ENCODE measurements at regions not wholly inside any gene's neighbourhood (a gene's known extent, or its start where the extent isn't known, plus 50 kb on each side); places are given as distances from the start of the nearest gene placed in this dataset.

- no peak for DNase-seq
Observed at GRCh38 chr5:56508249-56508648, 275.1 kb upstream of the ANKRD55 start.

- DNase-seq: no peak
Observed at GRCh38 chr5:56507351-56507930, 274.3 kb upstream of the ANKRD55 start.

- no peak for DNase-seq
Observed at GRCh38 chr5:56506211-56506965, 273.3 kb upstream of the ANKRD55 start.

DNA sequence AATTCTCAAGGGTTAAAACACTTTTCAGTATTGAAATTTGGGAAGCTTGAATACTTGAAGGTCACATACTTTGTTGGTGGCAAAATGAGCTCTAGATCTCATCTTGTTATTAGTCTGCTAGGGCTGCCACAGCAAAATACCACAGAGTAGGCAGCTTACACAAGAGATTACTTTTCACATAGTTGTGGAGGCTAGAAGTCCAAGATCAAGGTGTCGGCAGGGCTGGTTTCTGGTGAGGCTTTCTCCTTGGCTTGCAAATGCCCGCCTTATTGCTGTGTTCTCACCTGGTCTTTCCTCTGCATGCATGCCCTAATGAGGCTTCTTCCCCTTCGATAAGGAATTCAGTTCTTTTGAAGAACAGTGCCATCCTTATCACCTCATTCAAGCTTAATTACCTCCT, 270.8 kb upstream of the ANKRD55 start:
- no peak for DNase-seq

DNA sequence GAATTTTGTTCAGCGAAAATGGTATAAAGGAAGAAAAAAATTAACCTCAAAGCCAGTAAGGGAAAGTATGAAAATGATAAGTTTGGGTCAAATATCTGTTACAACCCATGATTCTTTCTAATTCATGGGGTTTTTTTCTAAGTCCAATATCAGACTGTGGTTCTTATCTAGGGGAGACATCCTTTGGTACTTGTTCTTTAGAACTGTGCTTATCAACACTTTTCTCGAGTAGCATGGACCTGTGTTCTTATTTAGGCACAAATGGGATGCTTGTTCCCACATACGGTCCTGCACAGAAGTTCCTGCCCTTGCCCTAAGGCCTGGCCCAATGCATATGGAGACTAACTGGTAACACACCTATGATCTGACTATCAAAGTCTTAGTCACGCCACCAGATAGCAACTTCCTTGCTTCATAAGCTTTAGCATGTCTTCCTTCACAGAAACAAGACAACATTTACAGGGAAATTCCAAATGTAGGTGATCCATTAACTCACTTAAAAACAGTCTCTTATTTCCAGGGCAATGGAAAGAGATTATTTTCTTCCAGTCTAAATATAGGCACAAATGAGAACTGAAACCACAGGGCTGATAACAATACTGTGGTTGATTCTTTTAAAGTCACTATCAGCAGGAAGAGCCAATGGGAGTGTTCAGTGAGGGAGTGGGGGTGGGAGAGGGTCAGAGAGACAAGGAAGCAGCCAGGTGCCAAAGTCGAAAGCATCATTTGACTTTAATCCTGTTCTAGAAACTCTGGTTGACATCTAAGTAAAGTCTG, 268.8 kb upstream of the ANKRD55 start:
- DNase-seq: no peak

DNA sequence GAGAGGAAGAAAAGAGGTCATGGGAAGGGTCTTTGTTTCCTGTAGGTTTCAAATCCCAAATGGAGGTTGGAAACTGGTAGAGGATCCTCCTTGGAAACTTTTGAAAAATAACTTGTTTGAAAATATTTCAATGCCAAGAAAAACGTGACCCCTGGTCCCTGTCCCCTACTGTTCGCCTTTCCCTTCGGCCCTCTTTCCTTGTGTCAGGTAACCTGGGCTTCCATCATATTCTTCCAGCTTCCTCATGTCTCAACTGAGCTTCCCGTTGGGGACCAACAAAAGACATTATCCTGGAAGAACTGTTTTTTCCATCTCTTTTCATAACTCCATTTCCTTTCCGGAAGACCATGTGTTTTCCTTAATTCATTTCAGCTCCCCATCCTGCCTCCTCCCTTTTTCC, 266.8 kb upstream of the ANKRD55 start:
- DNase-seq: no peak

DNA sequence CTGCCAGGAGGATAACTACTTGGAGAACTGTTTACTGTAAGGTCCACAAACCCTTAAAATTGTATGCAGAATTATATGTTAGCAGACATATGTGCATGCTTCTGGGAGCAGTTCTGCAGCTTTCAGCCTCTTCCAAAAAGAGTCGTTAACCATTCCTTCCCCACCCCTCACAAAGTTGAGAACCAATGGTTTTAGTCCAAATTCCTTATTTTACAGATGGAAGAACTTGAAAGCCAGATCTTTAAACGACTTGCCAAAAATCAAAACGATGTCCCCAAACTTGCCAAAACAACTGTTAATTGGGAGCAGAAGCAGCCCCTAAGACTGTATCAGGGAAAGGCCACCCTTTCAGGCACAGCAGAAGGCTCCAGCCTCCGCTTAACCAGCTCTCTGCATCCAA, 266.4 kb upstream of the ANKRD55 start:
- DNase-seq: no peak

DNA sequence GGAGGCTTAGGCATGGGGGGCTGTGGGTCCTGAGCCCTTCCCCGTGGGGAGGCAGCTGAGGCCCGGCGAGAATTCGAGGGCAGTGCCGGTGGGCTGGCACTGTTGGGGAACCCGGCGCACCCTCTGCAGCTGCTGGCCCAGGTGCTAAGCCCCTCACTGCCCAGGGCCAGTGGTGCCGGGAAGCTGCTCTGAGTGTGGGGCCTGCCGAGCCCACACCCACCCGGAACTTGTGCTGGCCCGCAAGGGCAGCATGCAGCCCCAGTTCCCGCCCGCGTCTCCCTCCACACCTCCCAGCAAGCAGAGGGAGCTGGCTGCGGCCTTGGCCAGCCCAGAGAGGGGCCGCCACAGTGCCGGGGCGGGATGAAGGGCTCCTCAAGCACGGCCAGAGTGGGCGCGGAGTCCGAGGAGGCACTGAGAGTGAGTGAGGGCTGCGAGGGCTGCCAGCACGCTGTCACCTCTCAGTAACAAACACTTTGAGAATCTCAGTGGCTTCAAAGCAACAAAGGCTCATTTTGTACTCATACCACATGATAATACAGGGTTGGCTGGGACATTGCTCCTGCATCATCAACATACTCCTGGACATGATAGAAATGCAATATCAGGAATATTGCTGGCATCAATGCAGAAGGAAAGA, 265.7 kb upstream of the ANKRD55 start:
- DNase-seq: no peak

DNA sequence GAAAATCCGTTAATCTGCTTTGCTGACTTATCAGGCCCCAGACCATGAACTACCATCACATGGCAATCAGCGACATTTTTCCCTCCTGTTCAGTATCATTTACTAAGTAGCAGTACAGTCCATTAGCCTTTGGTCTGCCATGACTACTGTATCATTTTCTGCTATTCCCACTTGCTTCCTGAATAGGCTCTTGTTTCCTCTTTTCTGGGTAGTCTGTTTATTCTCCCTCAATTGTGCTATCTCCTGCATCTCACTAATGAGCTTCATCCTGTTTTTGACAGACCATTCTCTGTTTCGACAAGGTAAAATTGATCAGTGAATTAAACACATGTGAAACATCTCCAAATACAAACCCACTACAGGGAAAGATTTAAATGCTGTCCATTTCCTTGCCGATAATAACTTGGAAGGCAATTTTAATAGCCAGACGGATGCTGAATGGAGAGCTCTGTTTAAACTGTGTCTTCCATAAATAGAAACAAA, 263.5 kb upstream of the ANKRD55 start:
- no peak for DNase-seq

- no peak for DNase-seq
Observed at GRCh38 chr5:56494300-56494731, 261.2 kb upstream of the ANKRD55 start.

DNA sequence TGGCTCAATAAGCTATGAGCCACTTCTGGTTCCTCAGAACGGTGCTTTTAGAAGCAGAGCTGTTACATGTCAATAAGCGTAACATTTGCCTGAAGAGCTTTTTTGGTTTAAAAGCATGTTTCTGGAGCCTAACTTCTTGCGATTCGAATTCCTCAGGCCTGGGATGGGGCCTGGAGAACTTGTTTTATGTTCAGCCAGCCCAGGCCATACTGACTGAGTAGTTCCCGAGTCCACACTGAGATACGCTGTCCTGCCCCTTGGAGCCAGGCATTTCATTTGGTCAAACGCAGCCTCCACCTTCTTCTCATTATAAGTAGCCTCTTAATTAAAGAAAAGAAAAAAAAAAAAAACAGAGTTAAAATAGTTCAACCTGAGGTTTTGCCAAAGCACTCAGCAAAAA, 260.6 kb upstream of the ANKRD55 start:
- DNase-seq: no peak

DNA sequence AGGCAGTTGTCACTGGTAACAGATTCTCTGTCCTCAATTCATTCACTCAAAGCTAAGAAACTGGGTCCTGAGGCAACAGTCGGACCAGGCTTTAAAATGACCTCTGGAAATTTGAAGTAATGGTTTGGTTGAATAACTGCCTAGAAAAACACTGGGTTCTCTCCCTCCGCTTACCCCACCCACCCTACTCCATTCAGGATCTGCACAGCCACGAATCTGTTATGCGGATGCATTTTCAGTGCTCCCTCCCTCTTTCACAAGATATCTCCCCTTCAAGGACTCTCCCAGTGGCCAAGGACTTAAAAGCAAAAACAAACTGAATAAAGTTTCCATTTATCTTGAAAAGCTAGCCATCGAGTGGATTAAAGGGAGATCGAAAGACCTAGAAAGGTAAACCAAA, 260.2 kb upstream of the ANKRD55 start:
- DNase-seq: no peak

DNA sequence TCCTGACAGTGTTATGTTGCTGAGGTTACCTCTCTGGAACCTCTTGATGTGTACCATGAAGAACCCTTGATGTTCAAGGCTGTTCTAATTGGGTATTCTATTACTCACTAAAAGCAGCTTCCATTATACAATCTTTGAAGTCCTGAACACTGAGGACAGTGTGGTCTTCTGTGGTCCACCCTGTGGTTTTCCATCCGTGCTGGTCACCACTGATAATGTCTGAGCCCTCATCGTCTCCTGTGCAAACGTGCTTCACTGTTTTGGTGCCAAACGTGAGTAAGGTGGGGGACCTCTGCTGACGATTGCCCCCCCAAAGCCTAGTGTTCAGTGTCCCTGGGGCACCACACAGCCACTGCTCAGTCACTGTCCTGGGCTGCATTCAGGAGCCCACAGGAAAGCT, 259.7 kb upstream of the ANKRD55 start:
- DNase-seq: no peak

GRCh38 chr5:56490971-56491468, 257.9 kb upstream of the ANKRD55 start:
- DNase-seq: no peak

- DNase-seq: no peak
Observed at GRCh38 chr5:56489272-56489671, 256.1 kb upstream of the ANKRD55 start.

DNA sequence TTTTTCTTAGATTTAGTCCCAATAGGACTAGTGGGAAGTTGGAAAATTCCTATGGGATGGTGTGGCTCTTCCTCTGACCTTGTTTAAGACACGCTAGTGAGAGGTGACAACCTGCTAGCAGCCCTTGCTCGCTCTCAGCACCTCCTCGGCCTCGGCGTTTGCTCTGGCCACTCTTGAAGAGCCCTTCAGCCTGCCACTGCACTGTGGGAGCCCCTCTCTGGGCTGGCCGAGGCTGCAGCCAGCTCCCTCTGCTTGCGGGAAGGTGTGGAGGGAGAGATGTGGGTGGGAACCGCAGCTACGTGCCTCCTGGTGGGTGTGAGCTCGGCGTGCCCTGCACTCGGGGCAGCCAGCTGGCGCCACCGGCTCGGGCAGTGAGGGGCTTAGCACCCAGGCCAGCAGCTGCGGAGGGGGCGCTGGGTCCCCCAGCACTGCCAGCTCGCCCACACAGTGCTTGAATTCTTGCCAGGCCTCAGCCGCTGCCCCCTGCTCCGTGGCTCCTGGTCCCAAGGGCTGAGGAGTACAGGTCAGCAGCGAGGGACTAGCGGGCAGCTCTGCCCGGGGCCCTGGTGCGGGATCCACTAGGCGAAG, 254.5 kb upstream of the ANKRD55 start:
- DNase-seq: no peak

GRCh38 chr5:56482363-56482762, 249.2 kb upstream of the ANKRD55 start:
- no peak for DNase-seq

DNA sequence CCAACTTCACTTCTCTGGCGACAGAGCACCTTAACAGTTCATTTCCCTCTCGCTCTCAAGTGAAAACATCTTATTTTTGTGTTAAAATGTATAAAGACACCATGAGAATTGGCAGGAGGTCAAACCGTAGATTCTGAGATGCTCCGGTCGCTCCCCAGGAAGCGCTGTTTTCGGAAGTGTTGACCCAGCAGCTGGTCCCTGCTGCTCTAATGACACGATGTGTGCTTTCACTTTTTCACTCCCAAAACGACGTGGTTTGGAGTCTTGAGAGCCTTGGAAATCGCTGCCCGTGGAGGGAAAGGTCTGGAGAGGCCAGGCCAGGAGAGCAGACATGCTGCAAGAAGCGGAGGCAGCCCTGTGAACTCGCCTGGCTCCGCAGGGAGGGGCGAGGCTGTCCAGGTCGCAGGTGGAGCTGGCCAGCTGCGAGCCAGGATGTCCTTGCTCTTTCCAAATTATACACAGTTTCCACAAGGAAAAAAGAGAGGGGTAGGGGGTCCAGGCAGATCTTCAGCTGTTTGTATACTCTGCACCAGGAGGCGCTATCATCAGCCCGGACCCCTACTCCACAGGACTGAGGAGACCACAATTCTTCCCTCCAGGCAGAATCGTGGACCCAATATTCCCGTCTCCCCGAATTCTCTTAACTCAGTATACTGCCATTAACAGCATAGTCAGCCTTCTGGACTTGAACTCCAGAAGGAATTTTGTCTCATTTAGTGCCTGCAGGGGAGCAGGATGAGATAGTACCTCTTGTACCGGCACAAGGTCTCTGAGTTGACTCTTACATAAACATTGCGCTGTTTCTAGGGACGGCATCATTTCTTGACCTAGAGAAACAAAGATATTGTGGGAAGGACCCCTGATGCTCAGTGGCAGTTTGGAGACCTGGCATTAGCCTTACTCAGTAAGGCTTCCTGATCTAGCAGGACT, 248.6 kb upstream of the ANKRD55 start:
- no peak for DNase-seq

GRCh38 chr5:56480705-56481427, 247.7 kb upstream of the ANKRD55 start:
- no peak for DNase-seq

- no peak for DNase-seq
Observed at GRCh38 chr5:56480078-56480704, 247.1 kb upstream of the ANKRD55 start.

- no peak for DNase-seq
Observed at GRCh38 chr5:56479696-56480077, 246.6 kb upstream of the ANKRD55 start.
